H1 (cell line): ENCODE measurements at regions not wholly inside any gene's neighbourhood (a gene's known extent, or its start where the extent isn't known, plus 50 kb on each side); places are given as distances from the start of the nearest gene placed in this dataset.

ENCODE experiments used
- CTCF ChIA-PET: fragments of 300-600 bp; sonication (Branson Sonifier 250); formaldehyde crosslinking; loops from one replicate; lab custom pipeline; 2021; ENCODE audit not compliant: partially characterized antibody; lab: Charles Lee
- POLR2A ChIA-PET: fragments of 300-600 bp; sonication (Branson Sonifier 250); formaldehyde crosslinking; loops from one replicate; lab custom pipeline; 2021; ENCODE audit warnings: inconsistent platforms; ENCODE audit not compliant: partially characterized antibody; lab: Charles Lee
- DNase-seq, 2 experiments: peaks; one replicate each; pipeline versions ENCODE4 v3.0.0 to v3.0.0-alpha.2; 2010 to 2022; ENCODE audit warnings: low spot score in 2 of 2, low read depth in 1 of 2, mixed read lengths in 1 of 2
- FAIRE-seq: peaks from 2 replicates; lab custom pipeline; 2011; peaks lifted over from hg19 to GRCh38; lab: Jason Lieb, UNC
- H2AFZ ChIP-seq: 2 replicates; pipeline ENCODE4 v1.8.1; 2012; ENCODE audit warnings: low read length, inconsistent platforms
- H2AK5ac ChIP-seq: 2 replicates; pipeline ENCODE4 v1.6.1; 2013; ENCODE audit warnings: low read depth, low read length
- H2BK120ac ChIP-seq: replicated peaks from 2 replicates; pipeline ENCODE3; 2013; ENCODE audit warnings: low read depth, low read length, inconsistent platforms
- H2BK12ac ChIP-seq: 2 replicates; pipeline ENCODE4 v1.6.1; 2013; ENCODE audit warnings: low read depth, low read length
- H2BK15ac ChIP-seq: 2 replicates; pipeline ENCODE4 v1.6.1; 2013; ENCODE audit warnings: low read length
- H2BK20ac ChIP-seq: 2 replicates; pipeline ENCODE4 v1.6.1; 2013; ENCODE audit warnings: low read length
- H2BK5ac ChIP-seq: 2 replicates; pipeline ENCODE4 v1.6.1; 2013; ENCODE audit warnings: low read depth, low read length
- H3K14ac ChIP-seq: 2 replicates; pipeline ENCODE4 v1.6.1; 2013; ENCODE audit warnings: inconsistent platforms; ENCODE audit not compliant: insufficient read length
- H3K18ac ChIP-seq: 2 replicates; pipeline ENCODE4 v1.6.1; 2013; ENCODE audit warnings: low read length; ENCODE audit errors: extremely low read depth
- H3K23ac ChIP-seq: 2 replicates; pipeline ENCODE4 v1.6.1; 2013; ENCODE audit warnings: inconsistent platforms; ENCODE audit not compliant: insufficient read length
- H3K23me2 ChIP-seq: 2 replicates; pipeline ENCODE4 v1.6.1; 2013; ENCODE audit warnings: low read depth, low read length
- H3K27ac ChIP-seq: 2 replicates; pipeline ENCODE4 v1.6.1; 2011; ENCODE audit warnings: low read depth, low read length, inconsistent platforms
- H3K27me3 ChIP-seq, 4 experiments: replicated peaks in 1 of 4; 1 replicate in 1 of 4; 2 replicates in 3 of 4; pipeline versions ENCODE4 v1.6.1 to v1.8.1; 2011 to 2013; ENCODE audit warnings: low read length in 3 of 4, mild to moderate bottlenecking in 3 of 4, inconsistent platforms in 2 of 4, mixed read lengths in 2 of 4, moderate library complexity in 1 of 4; ENCODE audit not compliant: control insufficient read depth in 3 of 4, insufficient read depth in 3 of 4; ENCODE audit errors: extremely low read depth in 1 of 4
- H3K36me3 ChIP-seq, 4 experiments: 2 replicates each; pipeline versions ENCODE4 v1.6.1 to v1.8.1; 2011 to 2013; ENCODE audit warnings: mild to moderate bottlenecking in 4 of 4, low read length in 3 of 4, moderate library complexity in 2 of 4, control low read depth in 1 of 4, inconsistent platforms in 1 of 4; ENCODE audit not compliant: insufficient read depth in 4 of 4, control insufficient read depth in 2 of 4
- H3K4ac ChIP-seq: replicated peaks from 2 replicates; pipeline ENCODE3; 2013; ENCODE audit warnings: low read length, low read depth, mixed read lengths, inconsistent platforms; ENCODE audit not compliant: insufficient read length
- H3K4me1 ChIP-seq, 4 experiments: replicated peaks in 1 of 4; 1 replicate in 1 of 4; 2 replicates in 3 of 4; pipeline versions ENCODE4 v1.6.1 to v1.8.1; 2011 to 2013; ENCODE audit warnings: low read length in 3 of 4, inconsistent platforms in 2 of 4, mixed read lengths in 1 of 4; ENCODE audit not compliant: insufficient read depth in 4 of 4, control insufficient read depth in 3 of 4
- H3K4me2 ChIP-seq, 2 experiments: 2 replicates each; pipeline versions ENCODE4 v1.6.1 to v1.8.1; 2011 to 2013; ENCODE audit warnings: low read depth in 2 of 2, low read length in 2 of 2, control low read depth in 1 of 2, inconsistent platforms in 1 of 2, mild to moderate bottlenecking in 1 of 2; ENCODE audit not compliant: insufficient read depth in 1 of 2
- H3K4me3 ChIP-seq, 4 experiments: fragments of 200-600, 300-600 bp in 1 of 4; sonication (generic), shearing (Covaris generic), sonication (Bioruptor Twin) in 1 of 4; 2 replicates each; pipeline versions ENCODE4 v1.5.1 to v1.8.1; 2011 to 2016; ENCODE audit warnings: low read length in 4 of 4, low read depth in 3 of 4, control low read depth in 2 of 4, inconsistent platforms in 2 of 4, mild to moderate bottlenecking in 2 of 4, mixed read lengths in 1 of 4, moderate library complexity in 1 of 4; ENCODE audit not compliant: insufficient read depth in 2 of 4; ENCODE audit errors: extremely low read depth in 1 of 4
- H3K56ac ChIP-seq: replicated peaks from 2 replicates; pipeline ENCODE3; 2013; ENCODE audit warnings: low read depth, mild to moderate bottlenecking, mixed read lengths, low read length, inconsistent platforms; ENCODE audit not compliant: insufficient read length
- H3K79me1 ChIP-seq: 2 replicates; pipeline ENCODE4 v1.6.1; 2013; ENCODE audit warnings: low read depth, low read length, control low read depth
- H3K79me2 ChIP-seq, 2 experiments: 2 replicates each; pipeline versions ENCODE4 v1.6.1 to v1.8.1; 2012 to 2013; ENCODE audit warnings: low read length in 2 of 2, mild to moderate bottlenecking in 2 of 2, inconsistent platforms in 1 of 2; ENCODE audit not compliant: insufficient read depth in 2 of 2, control insufficient read depth in 1 of 2
- H3K9ac ChIP-seq, 4 experiments: replicated peaks in 1 of 4; 1 replicate in 1 of 4; 2 replicates in 3 of 4; pipeline versions ENCODE4 v1.6.1 to v1.8.1; 2011 to 2013; ENCODE audit warnings: low read depth in 3 of 4, low read length in 3 of 4, control low read depth in 2 of 4, mild to moderate bottlenecking in 2 of 4, moderate library complexity in 2 of 4, inconsistent platforms in 1 of 4; ENCODE audit errors: extremely low read depth in 1 of 4
- H3K9me3 ChIP-seq, 2 experiments: 2 replicates each; pipeline versions ENCODE4 v1.6.1 to v1.8.1; 2012 to 2013; ENCODE audit warnings: mild to moderate bottlenecking in 2 of 2, moderate library complexity in 2 of 2, control low read depth in 1 of 2, inconsistent platforms in 1 of 2, low read depth in 1 of 2, low read length in 1 of 2, mixed read lengths in 1 of 2; ENCODE audit not compliant: insufficient read depth in 2 of 2
- H4K20me1 ChIP-seq, 2 experiments: replicated peaks in 1 of 2; 2 replicates each; pipeline versions ENCODE3 to v1.8.1; 2011 to 2013; ENCODE audit warnings: inconsistent platforms in 2 of 2, low read length in 2 of 2, mild to moderate bottlenecking in 1 of 2; ENCODE audit not compliant: insufficient read depth in 2 of 2, control insufficient read depth in 1 of 2
- H4K5ac ChIP-seq: 2 replicates; pipeline ENCODE4 v1.6.1; 2013; ENCODE audit warnings: low read length, low read depth, mixed read lengths, inconsistent platforms; ENCODE audit not compliant: insufficient read length
- H4K8ac ChIP-seq: 2 replicates; pipeline ENCODE4 v1.8.0; 2013; ENCODE audit warnings: mild to moderate bottlenecking, moderate library complexity, low read length, inconsistent platforms; ENCODE audit not compliant: insufficient read depth; ENCODE audit errors: extremely low read depth
- H4K91ac ChIP-seq: replicated peaks from 2 replicates; pipeline ENCODE3; 2013; ENCODE audit warnings: low read length, mixed read lengths, inconsistent platforms; ENCODE audit not compliant: insufficient read length
- BACH1 ChIP-seq: IDR thresholded peaks from 2 replicates; pipeline ENCODE4 v1.6.1; 2012; ENCODE audit warnings: low read length, improper control_type of control experiment
- CTCF ChIP-seq, 3 experiments: IDR thresholded peaks; 1 replicate in 2 of 3; 2 replicates in 1 of 3; pipeline versions ENCODE4 v1.5.1 to v1.6.1; 2011; ENCODE audit warnings: low read length in 3 of 3, mild to moderate bottlenecking in 3 of 3, inconsistent platforms in 2 of 3, low read depth in 1 of 3, moderate library complexity in 1 of 3; ENCODE audit not compliant: insufficient read depth in 1 of 3; ENCODE audit errors: control extremely low read depth in 1 of 3
- EP300 ChIP-seq, 2 experiments: IDR thresholded peaks; 1 replicate in 1 of 2; 2 replicates in 1 of 2; pipeline ENCODE4 v1.6.1; 2011 to 2012; ENCODE audit warnings: low read depth in 2 of 2, low read length in 2 of 2, mild to moderate bottlenecking in 2 of 2, borderline replicate concordance in 1 of 2, inconsistent platforms in 1 of 2, moderate library complexity in 1 of 2
- MAX ChIP-seq: IDR thresholded peaks from 2 replicates; pipeline ENCODE4 v1.6.1; 2012; ENCODE audit warnings: inconsistent platforms
- NANOG ChIP-seq: IDR thresholded peaks from 2 replicates; pipeline ENCODE4 v1.6.1; 2011; ENCODE audit warnings: low read length, low read depth, mild to moderate bottlenecking, inconsistent platforms; ENCODE audit not compliant: insufficient read depth, poor library complexity, severe bottlenecking
- POU5F1 ChIP-seq: IDR thresholded peaks from 2 replicates; pipeline ENCODE4 v1.6.1; 2011; ENCODE audit warnings: low read depth, mild to moderate bottlenecking, low read length, moderate library complexity
- RAD21 ChIP-seq, 2 experiments: IDR thresholded peaks in 1 of 2; conservative IDR thresholded peaks in 1 of 2; 2 replicates each; pipeline ENCODE4 v1.6.1; 2011; ENCODE audit warnings: low read depth in 2 of 2, low read length in 2 of 2, improper control_type of control experiment in 1 of 2, inconsistent platforms in 1 of 2, mild to moderate bottlenecking in 1 of 2, moderate library complexity in 1 of 2
- SP1 ChIP-seq: IDR thresholded peaks from 2 replicates; pipeline ENCODE4 v1.6.1; 2011; ENCODE audit warnings: low read depth, low read length
- USF2 ChIP-seq: IDR thresholded peaks from 2 replicates; pipeline ENCODE4 v1.6.1; 2011; ENCODE audit warnings: low read length, improper control_type of control experiment
- WGBS, 2 experiments: shearing (Covaris generic) in 1 of 2; methylation state at CpG; one replicate each; pipeline versions ENCODE4 v1.1.6 to v1.1.7; 2013 to 2015; ENCODE audit warnings: low lambda C conversion rate in 2 of 2, mixed read lengths in 2 of 2, inconsistent platforms in 1 of 2, low coverage in 1 of 2, missing lambda C conversion rate in 1 of 2; ENCODE audit not compliant: insufficient replicate concordance in 2 of 2, insufficient coverage in 1 of 2, insufficient read length in 1 of 2; ENCODE audit errors: extremely low coverage in 1 of 2, missing lambda C conversion rate in 1 of 2; 5-methylcytosine and 5-hydroxymethylcytosine counted together

GRCh38 chr14:65263177-65263788 lies 149.2 kb upstream of the FUT8 start:
- Histone ChIP-seq H3K9ac (no peak overlapping the region), H4K91ac (no peak overlapping the region), H2BK20ac (no peak overlapping the region), H3K23me2 (no peaks in the 10 kb centered on the region), H3K27ac (no peak overlapping the region), H3K4me2 (no peak overlapping the region), H3K4ac (no peak overlapping the region), H2BK15ac (no peak overlapping the region), H4K5ac (no peak overlapping the region), H3K4me3 (no peak overlapping the region), H2BK5ac (no peak overlapping the region), H3K79me2 (no peaks in the 10 kb centered on the region), H4K20me1 (no peaks in the 10 kb centered on the region), H3K23ac (no peak overlapping the region), H4K8ac (no peak overlapping the region), H3K18ac (no peak overlapping the region), H3K36me3 (no peaks in the 10 kb centered on the region), H3K27me3 (no peaks in the 10 kb centered on the region), H2AK5ac (no peak overlapping the region), H3K56ac (no peak overlapping the region), H3K14ac (no peak overlapping the region), H3K79me1 (no peaks in the 10 kb centered on the region; the same call in 1 of the 2 replicates), H3K4me1 (no peaks in the 10 kb centered on the region), H2BK12ac (no peak overlapping the region), H2BK120ac (no peak overlapping the region), H3K9me3 (no peaks in the 10 kb centered on the region), H2AFZ (no peak overlapping the region)
- ChIA-PET CTCF (interaction anchor here (0.6 kb wide), 1 partner anchor 10 kb away, joined by 3 read pairs; no protein-coding TSS in a partner anchor), POLR2A (no interaction called here)
- FAIRE-seq (no peak), DNase-seq (no peak)
- WGBS, 2 experiments: 88% methylated on average over 6 of the region's 6 CpGs; no CpG with 5 or more reads in 1 of the 2 experiments
- no peak for TF ChIP-seq MAX
- no peak for TF ChIP-seq NANOG
- no peak for TF ChIP-seq SP1
- TF ChIP-seq BACH1: no peak
- no peak for TF ChIP-seq CTCF (IDR thresholded peaks at IDR 0.05; ENCODE audit: control extremely low read depth in 1 of 3, insufficient read depth in 1 of 3, low read depth in 1 of 3, low read length in 3 of 3)
- no peak for TF ChIP-seq RAD21 (IDR thresholded peaks at IDR 0.05 in 1 of 2, conservative IDR thresholded peaks at IDR 0.05 in 1 of 2; ENCODE audit: low read depth in 2 of 2, low read length in 2 of 2)
- TF ChIP-seq EP300 (IDR thresholded peaks at IDR 0.05; ENCODE audit: borderline replicate concordance in 1 of 2, low read depth in 2 of 2, low read length in 2 of 2): no peak
- no peak for TF ChIP-seq POU5F1
- no peak for TF ChIP-seq USF2
